HFFc6 (cell line): ENCODE measurements at regions not wholly inside any gene's neighbourhood (a gene's known extent, or its start where the extent isn't known, plus 50 kb on each side); places are given as distances from the start of the nearest gene placed in this dataset.

ENCODE experiments used
- DNase-seq: peaks from one replicate; pipeline ENCODE4 v3.0.0-alpha.2; 2018
- H3K27ac Mint-ChIP-seq: 2 replicates; pipeline ENCODE4 v1.8.0; 2020; ENCODE audit warnings: mild to moderate bottlenecking, mixed read lengths
- H3K27me3 Mint-ChIP-seq: 2 replicates; pipeline ENCODE4 v1.8.0; 2021; ENCODE audit warnings: mild to moderate bottlenecking, moderate library complexity, mixed read lengths; ENCODE audit not compliant: insufficient read depth
- H3K36me3 Mint-ChIP-seq: 2 replicates; pipeline ENCODE4 v1.8.0; 2021; ENCODE audit warnings: low read depth, mixed read lengths
- H3K4me1 Mint-ChIP-seq: 2 replicates; pipeline ENCODE4 v1.8.0; 2020; ENCODE audit warnings: low read depth, mixed read lengths
- H3K4me3 Mint-ChIP-seq: 2 replicates; pipeline ENCODE4 v1.8.0; 2020; ENCODE audit warnings: mild to moderate bottlenecking, moderate library complexity, mixed read lengths
- H3K9me3 Mint-ChIP-seq: 2 replicates; pipeline ENCODE4 v1.8.0; 2020; ENCODE audit warnings: mild to moderate bottlenecking, mixed read lengths
- TF ChIP-seq, protein P1 (sequence below): fragments of 200-600 bp; sonication (generic); IDR thresholded peaks from 2 replicates; pipeline ENCODE4 v1.5.0; 2021; ENCODE audit warnings: antibody characterized with exemption, mild to moderate bottlenecking

DNA sequence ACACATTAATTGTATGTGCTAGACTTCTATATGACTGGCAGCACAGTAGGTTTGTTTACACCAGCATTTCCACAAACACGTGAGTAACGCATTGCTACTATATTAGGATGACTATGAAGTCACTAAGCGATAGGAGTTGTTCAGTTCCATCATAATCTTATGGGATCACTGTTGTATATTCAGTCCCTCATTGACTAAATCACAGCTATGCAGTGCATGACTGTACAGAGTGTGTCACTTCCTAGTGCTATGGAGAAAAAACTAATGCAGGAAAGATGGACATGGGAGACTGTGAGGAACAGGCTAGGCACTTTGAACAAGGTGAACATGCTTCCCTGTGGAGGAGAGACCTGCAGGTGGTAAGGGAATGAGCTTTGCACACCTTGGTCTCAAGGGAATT lies 259.8 kb downstream of the NUAK1 start:
- peaks cover 12% of the 10 kb centered on the region for H3K4me1 Mint-ChIP-seq
- TF ChIP-seq, protein P1, sequence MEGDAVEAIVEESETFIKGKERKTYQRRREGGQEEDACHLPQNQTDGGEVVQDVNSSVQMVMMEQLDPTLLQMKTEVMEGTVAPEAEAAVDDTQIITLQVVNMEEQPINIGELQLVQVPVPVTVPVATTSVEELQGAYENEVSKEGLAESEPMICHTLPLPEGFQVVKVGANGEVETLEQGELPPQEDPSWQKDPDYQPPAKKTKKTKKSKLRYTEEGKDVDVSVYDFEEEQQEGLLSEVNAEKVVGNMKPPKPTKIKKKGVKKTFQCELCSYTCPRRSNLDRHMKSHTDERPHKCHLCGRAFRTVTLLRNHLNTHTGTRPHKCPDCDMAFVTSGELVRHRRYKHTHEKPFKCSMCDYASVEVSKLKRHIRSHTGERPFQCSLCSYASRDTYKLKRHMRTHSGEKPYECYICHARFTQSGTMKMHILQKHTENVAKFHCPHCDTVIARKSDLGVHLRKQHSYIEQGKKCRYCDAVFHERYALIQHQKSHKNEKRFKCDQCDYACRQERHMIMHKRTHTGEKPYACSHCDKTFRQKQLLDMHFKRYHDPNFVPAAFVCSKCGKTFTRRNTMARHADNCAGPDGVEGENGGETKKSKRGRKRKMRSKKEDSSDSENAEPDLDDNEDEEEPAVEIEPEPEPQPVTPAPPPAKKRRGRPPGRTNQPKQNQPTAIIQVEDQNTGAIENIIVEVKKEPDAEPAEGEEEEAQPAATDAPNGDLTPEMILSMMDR: no peak
- H3K36me3 Mint-ChIP-seq: no peaks in the 10 kb centered on the region
- no peak overlapping the region for H3K27ac Mint-ChIP-seq
- no peak overlapping the region for H3K4me3 Mint-ChIP-seq
- no peaks in the 10 kb centered on the region for H3K27me3 Mint-ChIP-seq
- peak; percentile 5 for DNase-seq
- no peaks in the 10 kb centered on the region for H3K9me3 Mint-ChIP-seq

DNA sequence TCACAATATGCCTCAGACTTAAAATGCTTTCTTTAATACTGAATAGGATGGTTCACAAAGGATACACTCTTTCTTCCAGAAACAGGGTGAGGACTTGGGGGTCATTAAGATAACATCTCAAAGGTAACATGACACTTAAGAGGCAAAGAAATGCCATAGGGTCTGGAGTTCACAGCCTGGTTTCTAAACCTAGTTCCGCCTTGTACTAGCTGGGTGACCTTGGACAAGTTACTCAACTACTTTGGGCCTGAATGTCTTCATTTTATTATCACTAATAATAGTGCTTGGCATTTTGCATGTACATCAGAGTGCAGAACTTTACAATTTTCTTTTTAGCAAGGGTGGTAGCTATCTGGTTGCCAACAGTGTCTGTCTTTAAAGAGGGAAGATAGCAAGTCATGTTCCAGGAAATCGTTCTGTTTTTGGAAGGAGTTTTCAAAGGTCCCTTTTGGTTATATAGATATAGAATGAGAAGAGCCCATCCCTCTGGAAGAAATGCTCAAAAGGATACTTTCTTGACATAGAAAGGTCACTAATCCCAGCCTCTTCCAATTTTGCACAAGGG lies 257.8 kb downstream of the NUAK1 start:
- TF ChIP-seq, protein P1: no peak
- no peak for DNase-seq
- H3K27ac Mint-ChIP-seq: no peak overlapping the region
- H3K4me3 Mint-ChIP-seq: no peak overlapping the region
- no peaks in the 10 kb centered on the region for H3K27me3 Mint-ChIP-seq
- no peaks in the 10 kb centered on the region for H3K36me3 Mint-ChIP-seq
- peaks cover 12% of the 10 kb centered on the region for H3K4me1 Mint-ChIP-seq
- no peaks in the 10 kb centered on the region for H3K9me3 Mint-ChIP-seq

DNA sequence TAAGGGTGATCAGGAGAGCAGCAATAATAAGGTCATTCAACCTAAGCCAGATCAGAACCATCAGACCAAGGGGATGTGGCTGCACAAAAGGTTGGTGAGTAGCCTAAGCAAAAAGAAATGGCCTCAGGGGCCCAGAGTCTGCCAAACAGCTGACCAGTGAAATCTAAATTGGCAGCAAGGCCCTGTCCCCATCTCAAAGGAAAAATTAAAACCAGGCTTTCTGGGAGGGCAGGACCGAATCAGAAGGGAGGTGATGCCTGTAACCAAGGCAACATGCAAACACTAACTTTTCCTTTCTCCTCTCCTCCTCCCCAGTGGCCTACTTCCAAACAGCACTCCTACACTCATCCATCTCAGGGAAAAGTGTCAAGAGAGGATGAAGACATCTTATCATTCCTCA lies 256.4 kb downstream of the NUAK1 start:
- peaks cover 12% of the 10 kb centered on the region for H3K4me1 Mint-ChIP-seq
- TF ChIP-seq, protein P1: no peak
- 0 out of 2 replicates have a peak overlapping the region, but pooled peaks have one; percentile 1 for H3K27ac Mint-ChIP-seq
- no peak overlapping the region for H3K4me3 Mint-ChIP-seq
- no peaks in the 10 kb centered on the region for H3K27me3 Mint-ChIP-seq
- H3K9me3 Mint-ChIP-seq: no peaks in the 10 kb centered on the region
- H3K36me3 Mint-ChIP-seq: no peaks in the 10 kb centered on the region
- DNase-seq: peak; percentile 44

DNA sequence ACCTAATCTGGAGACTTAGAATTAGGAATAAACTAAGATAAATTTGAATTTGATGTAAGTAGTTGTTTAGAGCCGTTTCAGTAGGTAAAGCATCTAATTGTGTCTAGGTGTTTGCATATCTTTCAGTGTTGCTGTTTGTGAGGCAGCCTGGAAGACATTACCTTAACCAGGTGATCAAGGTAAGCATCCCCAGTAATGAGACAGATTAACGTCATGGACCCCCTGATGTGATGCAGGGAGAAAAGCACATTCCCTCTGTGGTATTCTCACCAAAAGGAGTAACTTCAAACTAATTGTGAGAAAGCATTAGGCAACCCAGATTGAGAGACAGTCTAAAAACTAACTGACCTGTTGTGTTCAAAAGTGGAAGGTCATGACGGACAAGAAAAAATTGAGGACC lies 251.6 kb downstream of the NUAK1 start:
- Mint-ChIP-seq H3K9me3 (no peaks in the 10 kb centered on the region), H3K27me3 (no peaks in the 10 kb centered on the region), H3K27ac (no peak overlapping the region), H3K4me3 (no peak overlapping the region), H3K4me1 (peaks cover 14% of the 10 kb centered on the region), H3K36me3 (no peaks in the 10 kb centered on the region)
- TF ChIP-seq, protein P1: no peak
- no peak for DNase-seq

DNA sequence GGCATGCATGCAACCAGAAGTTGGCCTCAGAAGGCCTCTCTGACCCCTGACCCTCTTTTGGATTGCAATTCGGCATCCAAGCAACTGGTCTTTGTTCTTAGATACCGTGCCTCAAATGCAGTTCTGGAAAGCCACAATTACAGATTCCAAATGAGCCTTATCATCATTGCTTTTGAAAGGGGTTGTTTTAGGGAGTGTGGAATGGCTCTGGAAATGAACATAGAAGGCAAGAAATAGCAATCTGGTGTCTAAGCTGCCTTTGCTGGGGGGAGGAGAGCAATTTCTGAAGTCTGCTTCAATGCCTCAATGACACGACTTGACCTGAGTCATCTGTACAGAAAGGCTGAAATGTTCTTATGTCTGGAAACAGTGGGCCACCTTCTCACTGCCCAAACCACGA lies 250.1 kb downstream of the NUAK1 start:
- peaks cover 9% of the 10 kb centered on the region for H3K4me1 Mint-ChIP-seq
- H3K36me3 Mint-ChIP-seq: no peaks in the 10 kb centered on the region
- H3K27me3 Mint-ChIP-seq: no peaks in the 10 kb centered on the region
- no peak overlapping the region for H3K27ac Mint-ChIP-seq
- TF ChIP-seq, protein P1: no peak
- peak; percentile 63 for DNase-seq
- no peak overlapping the region for H3K4me3 Mint-ChIP-seq
- H3K9me3 Mint-ChIP-seq: no peaks in the 10 kb centered on the region
